Amniotic epithelial cell (primary cell): ENCODE measurements at regions not wholly inside any gene's neighbourhood (a gene's known extent, or its start where the extent isn't known, plus 50 kb on each side); places are given as distances from the start of the nearest gene placed in this dataset.
"Not testable (repeated sequence)": the region's sequence is repeated elsewhere in the genome, so short reads cannot be mapped to it uniquely, and the experiment has no call there.

Experiments used
- DNase-seq: peaks from one replicate; pipeline ENCODE4 v3.0.0-alpha.2; 2010; ENCODE audit warnings: low read depth

- DNase-seq, result not testable (repeated sequence)
Measured at GRCh38 chr22:15835729-15836128, 145.9 kb downstream of the POTEH start.

DNA sequence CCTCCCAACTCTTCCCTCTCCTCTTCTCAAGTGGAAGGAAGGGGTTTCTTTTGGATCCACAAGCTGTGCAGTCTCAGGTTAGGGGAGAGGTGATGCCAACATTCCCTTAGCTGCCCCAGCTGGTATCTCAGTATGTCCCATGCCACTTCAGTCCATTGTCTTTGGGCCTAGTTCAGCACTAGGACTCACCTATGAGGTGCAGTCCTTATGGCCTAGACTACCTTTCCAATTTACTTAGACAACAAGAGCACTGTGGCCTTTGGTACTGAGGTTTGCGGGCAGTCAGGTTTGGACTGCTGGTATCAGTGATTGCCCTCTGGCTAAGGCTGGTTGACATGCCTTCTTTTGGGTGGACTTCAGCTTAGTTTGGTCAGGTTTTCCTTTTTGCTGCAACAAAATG, 159.9 kb downstream of the POTEH start:
- DNase-seq, result not testable (repeated sequence)

GRCh38 chr22:15853716-15854373, 164.0 kb downstream of the POTEH start:
- DNase-seq, result not testable (repeated sequence)

GRCh38 chr22:15854421-15854820, 164.6 kb downstream of the POTEH start:
- not testable (repeated sequence) for DNase-seq

GRCh38 chr22:15854978-15855377, 165.2 kb downstream of the POTEH start:
- not testable (repeated sequence) for DNase-seq

- not testable (repeated sequence) for DNase-seq
Measured at GRCh38 chr22:15880926-15881325, 191.1 kb downstream of the POTEH start.

DNA sequence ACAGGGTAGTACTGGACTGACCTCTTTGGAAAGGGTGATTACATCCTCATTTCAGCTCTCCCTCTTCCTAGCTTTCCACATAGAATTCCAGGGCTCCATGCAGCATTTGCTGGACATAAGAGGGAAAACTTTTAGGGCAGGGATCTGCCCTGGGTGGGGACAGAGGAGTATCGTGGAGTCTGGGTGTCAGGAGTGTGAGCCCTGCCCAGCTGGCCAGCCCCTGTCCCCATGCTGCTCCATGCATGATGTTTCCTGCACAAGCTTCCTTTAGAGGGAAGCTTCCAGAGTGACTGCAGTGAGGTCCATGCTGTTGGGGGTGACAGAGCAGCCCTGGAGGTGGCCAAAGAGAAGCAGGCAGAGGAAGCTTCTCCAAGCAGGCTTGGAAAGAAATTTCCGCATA, 214.5 kb downstream of the POTEH start:
- DNase-seq, result not testable (repeated sequence)

GRCh38 chr22:15911704-15912103, 221.9 kb downstream of the POTEH start:
- DNase-seq, result not testable (repeated sequence)

DNA sequence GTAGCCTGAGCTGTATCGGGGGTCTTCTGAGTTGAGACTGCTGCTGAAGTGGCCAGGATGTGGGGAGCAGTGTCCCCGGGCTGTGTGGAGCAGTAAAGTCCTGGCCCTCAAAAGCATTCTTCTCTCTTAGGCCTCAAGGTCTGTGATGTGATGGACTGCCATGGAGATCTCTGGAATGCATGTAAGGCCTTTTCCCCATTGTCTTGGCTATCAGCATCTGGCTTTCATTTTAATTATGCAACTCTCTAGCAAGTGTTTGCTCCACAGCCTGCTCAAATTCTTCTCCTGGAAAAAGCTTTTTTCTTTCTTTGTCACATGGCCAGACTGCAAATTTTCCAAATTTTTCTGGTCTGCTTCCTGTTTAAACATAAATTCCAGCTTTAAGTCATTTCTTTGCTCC, 229.3 kb downstream of the POTEH start:
- not testable (repeated sequence) for DNase-seq

GRCh38 chr22:15920941-15921340, 231.1 kb downstream of the POTEH start:
- DNase-seq, result not testable (repeated sequence)

GRCh38 chr22:15922132-15922531, 232.3 kb downstream of the POTEH start:
- DNase-seq, result not testable (repeated sequence)

GRCh38 chr22:15922666-15923065, 232.8 kb downstream of the POTEH start:
- DNase-seq, result not testable (repeated sequence)

GRCh38 chr22:15924820-15925219, 235.0 kb downstream of the POTEH start:
- DNase-seq, result not testable (repeated sequence)

DNA sequence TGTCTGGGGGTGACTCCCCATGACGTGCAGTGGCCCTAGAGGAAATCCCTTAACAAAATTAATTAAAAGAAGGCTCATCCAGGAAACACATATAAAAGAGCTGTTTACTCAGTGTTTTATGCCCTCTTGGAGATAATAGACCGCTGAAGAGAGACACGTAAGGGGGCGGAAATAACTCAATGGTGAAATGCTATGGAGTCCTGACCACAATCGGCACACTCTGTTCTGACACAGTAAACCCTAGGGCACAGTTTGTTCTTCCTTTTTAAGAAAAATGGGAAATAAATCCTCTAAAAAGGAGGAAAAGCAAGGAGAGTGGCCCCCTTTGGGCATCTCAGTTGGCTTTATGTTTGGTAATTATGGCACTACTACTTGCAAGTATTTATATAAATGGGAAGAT, 237.3 kb downstream of the POTEH start:
- not testable (repeated sequence) for DNase-seq
